ENCODE measurements at regions not wholly inside any gene's neighbourhood (a gene's known extent, or its start where the extent isn't known, plus 50 kb on each side); places are given as distances from the start of the nearest gene placed in this dataset.

DNA sequence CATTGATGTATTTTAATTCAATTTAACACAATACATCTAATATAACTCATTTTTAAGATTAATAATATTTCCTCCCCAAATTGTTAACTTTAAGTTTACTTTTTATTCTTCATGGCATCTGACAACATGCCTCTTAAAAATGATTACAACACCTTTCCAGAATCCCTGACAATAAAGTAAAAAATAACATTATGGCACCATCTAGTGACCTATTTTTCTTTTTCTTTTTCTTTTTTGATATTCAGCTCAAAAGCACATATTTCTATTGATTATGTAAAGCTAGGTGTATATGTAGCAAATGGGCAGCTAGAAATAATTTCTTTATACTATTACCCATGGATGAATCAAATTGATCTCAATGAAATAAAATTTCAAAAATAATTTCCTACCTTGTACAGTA is 834.3 kb upstream of the CDH8 start:
- H3K9ac ChIP-seq (ENCODE audit: low read length) = no peak overlapping the region
- H3K27ac ChIP-seq (ENCODE audit: low read length) = no peak overlapping the region
- no peak overlapping the region for H3K4me3 ChIP-seq (ENCODE audit: low read length)
- H3K4me1 ChIP-seq (ENCODE audit: control insufficient read depth, low read depth, low read length) = no peaks in the 10 kb centered on the region
- H3K9me3 ChIP-seq (ENCODE audit: control insufficient read depth, low read depth, low read length) = no peaks in the 10 kb centered on the region
- no peaks in the 10 kb centered on the region for H3K36me3 ChIP-seq (ENCODE audit: control insufficient read depth, low read depth, low read length)
- H3K27me3 ChIP-seq (ENCODE audit: control insufficient read depth, insufficient read depth, low read length) = no peaks in the 10 kb centered on the region

DNA sequence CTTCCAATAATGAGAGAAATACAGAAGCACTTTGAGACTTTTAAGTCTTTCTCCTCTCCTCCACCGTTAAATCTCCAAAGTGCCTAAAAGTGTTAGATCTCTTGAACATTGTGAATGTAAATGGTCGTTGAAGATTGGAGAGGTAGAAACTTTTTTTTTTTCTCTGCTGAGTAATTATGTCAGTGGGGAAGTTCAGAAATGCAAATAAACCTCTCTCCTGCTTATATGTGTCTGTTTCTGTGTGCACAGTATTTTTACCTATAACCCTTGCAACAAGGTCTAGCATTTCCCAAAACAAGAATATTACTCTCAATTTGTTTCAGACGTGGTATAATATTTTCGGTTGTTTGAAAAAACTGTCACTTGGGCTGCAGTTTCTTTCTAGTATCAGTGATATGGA is 833.6 kb upstream of the CDH8 start:
- Histone ChIP-seq H3K9ac (ENCODE audit: low read length) (no peak overlapping the region), H3K27ac (ENCODE audit: low read length) (no peak overlapping the region), H3K27me3 (ENCODE audit: control insufficient read depth, insufficient read depth, low read length) (no peaks in the 10 kb centered on the region), H3K4me1 (ENCODE audit: control insufficient read depth, low read depth, low read length) (no peaks in the 10 kb centered on the region), H3K4me3 (ENCODE audit: low read length) (no peak overlapping the region), H3K9me3 (ENCODE audit: control insufficient read depth, low read depth, low read length) (no peaks in the 10 kb centered on the region), H3K36me3 (ENCODE audit: control insufficient read depth, low read depth, low read length) (no peaks in the 10 kb centered on the region)

DNA sequence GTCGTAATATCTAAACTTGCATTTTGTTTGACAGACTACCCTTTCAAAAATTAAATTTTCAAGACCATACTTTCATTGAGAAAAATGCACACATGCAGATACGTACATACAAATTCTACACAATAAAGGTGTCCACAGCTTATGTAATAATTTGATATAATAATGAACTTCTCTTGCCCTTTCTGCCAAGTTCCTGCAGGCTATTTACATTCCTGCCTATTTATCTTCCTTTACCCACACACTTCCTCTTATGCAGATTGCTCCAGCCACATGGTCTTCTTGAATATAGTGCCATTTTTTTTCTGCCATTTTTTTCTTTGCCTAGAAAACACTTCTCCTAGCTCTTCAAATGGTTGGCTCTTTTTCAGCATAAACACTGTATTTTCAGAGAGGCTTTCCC is 826.9 kb upstream of the CDH8 start:
- Histone ChIP-seq H3K9me3 (ENCODE audit: control insufficient read depth, low read depth, low read length) (no peaks in the 10 kb centered on the region), H3K27me3 (ENCODE audit: control insufficient read depth, insufficient read depth, low read length) (no peaks in the 10 kb centered on the region), H3K4me3 (ENCODE audit: low read length) (no peak overlapping the region), H3K36me3 (ENCODE audit: control insufficient read depth, low read depth, low read length) (no peaks in the 10 kb centered on the region), H3K9ac (ENCODE audit: low read length) (no peak overlapping the region), H3K4me1 (ENCODE audit: control insufficient read depth, low read depth, low read length) (no peaks in the 10 kb centered on the region), H3K27ac (ENCODE audit: low read length) (no peak overlapping the region)

DNA sequence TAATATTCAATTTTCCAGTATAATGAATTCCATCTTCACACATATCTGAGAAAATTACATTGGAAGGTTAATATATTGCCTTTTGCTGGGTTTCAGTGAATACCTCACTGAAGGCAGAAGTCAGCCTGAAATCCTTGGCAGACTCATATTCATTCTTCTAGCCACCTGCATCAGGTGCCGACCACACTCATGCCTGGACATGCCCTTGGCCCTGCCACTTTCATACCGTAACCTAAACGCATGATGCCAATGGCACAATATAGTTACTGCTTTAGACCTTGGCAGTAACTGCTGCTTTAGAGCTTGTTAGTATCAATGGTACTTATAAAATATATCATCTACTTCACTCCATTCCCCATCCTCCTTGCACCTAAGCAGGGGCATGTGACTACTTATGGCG is 817.6 kb upstream of the CDH8 start:
- H3K9ac ChIP-seq (ENCODE audit: low read length) = no peak overlapping the region
- no peaks in the 10 kb centered on the region for H3K36me3 ChIP-seq (ENCODE audit: control insufficient read depth, low read depth, low read length)
- no peaks in the 10 kb centered on the region for H3K9me3 ChIP-seq (ENCODE audit: control insufficient read depth, low read depth, low read length)

DNA sequence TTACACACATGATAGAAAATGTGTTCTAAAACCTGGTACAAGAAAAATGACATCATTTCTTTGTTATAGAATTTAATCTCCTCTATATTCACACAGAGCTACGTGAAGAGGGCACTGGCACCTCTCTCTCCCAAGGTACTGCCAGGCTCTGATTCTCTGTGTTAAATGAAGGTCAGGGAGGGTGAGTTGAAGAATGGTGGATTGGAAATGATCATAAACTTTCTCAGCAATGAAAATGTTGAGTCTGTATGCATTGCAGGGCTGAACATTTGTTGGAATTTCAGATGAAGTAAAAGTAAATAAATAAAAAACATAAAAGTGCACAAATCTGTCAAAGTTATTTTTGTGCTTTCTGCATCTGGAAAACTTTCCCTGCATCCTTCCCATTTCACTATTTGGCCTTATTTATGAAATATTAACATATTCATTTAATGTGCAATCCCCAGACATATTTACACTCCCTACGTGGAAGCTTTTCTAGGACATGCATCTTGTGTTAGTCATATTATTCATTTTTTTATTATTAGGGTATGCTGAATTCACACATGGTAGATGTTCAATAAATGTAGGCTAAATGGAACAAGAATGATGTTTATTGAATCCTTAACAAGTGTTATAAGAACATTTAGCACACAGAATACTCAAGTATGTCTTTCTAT is 810.3 kb upstream of the CDH8 start:
- Histone ChIP-seq H3K27ac (ENCODE audit: low read length) (no peak overlapping the region), H3K36me3 (ENCODE audit: control insufficient read depth, low read depth, low read length) (no peaks in the 10 kb centered on the region), H3K4me1 (ENCODE audit: control insufficient read depth, low read depth, low read length) (no peaks in the 10 kb centered on the region), H3K9ac (ENCODE audit: low read length) (no peak overlapping the region), H3K4me3 (ENCODE audit: low read length) (no peak overlapping the region), H3K27me3 (ENCODE audit: control insufficient read depth, insufficient read depth, low read length) (no peaks in the 10 kb centered on the region), H3K9me3 (ENCODE audit: control insufficient read depth, low read depth, low read length) (no peaks in the 10 kb centered on the region)

More for the DNA sequence above, 817.6 kb upstream of the CDH8 start:
- Histone ChIP-seq H3K27me3 (ENCODE audit: control insufficient read depth, insufficient read depth, low read length) (no peaks in the 10 kb centered on the region), H3K27ac (ENCODE audit: low read length) (no peak overlapping the region), H3K4me3 (ENCODE audit: low read length) (no peak overlapping the region), H3K4me1 (ENCODE audit: control insufficient read depth, low read depth, low read length) (no peaks in the 10 kb centered on the region)

DNA sequence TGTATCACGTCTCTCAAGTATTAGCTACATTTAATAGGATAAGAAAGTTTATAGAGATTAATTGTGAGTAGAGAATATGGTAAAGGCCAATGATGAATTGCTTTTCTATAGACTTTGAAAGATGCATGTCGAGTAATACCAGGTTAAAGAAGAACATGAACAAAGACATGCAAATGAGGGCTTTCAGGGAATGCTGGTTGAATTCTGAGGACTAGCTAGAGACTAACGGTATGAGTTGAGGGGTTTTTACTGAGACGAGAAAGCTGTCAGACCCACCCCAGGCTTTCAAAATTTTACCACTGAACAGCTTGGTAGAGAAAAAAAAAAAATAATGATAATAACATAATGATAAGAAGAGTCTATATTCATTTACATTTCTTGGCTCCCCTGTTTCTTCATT is 796.0 kb upstream of the CDH8 start:
- Histone ChIP-seq H3K9ac (ENCODE audit: low read length) (no peak overlapping the region), H3K27me3 (ENCODE audit: control insufficient read depth, insufficient read depth, low read length) (no peaks in the 10 kb centered on the region), H3K9me3 (ENCODE audit: control insufficient read depth, low read depth, low read length) (no peaks in the 10 kb centered on the region), H3K4me3 (ENCODE audit: low read length) (no peak overlapping the region), H3K4me1 (ENCODE audit: control insufficient read depth, low read depth, low read length) (peaks cover 9% of the 10 kb centered on the region), H3K27ac (ENCODE audit: low read length) (no peak overlapping the region), H3K36me3 (ENCODE audit: control insufficient read depth, low read depth, low read length) (no peaks in the 10 kb centered on the region)

DNA sequence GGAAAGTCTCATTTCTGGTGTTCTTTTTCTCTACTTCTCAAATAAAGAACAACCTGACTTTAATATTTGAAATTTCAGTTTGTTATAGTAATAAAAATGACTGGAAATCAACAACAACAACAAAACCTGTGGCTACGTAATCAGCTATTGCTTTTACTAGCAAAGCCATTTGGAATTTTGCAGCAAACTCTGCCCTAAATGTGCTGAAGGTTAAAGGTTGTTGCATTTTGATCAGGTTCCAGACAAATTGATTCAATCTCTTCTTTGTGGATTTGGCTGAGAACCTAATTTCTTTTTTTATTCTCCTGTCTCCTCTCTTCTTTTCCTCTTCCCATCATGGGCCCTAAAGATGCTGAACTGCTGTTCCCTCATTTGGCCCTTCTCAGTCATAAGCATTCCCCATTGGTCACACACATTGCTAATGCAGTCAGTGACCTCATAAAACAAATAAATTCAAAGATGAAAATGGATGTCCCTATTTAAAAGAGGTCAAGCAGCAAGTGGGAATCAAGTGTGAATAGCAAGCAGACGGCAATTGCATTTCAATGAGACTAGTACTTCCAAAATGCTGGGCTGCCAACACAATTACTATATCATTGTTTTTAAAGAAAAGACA is 795.1 kb upstream of the CDH8 start:
- Histone ChIP-seq H3K4me3 (ENCODE audit: low read length) (no peak overlapping the region), H3K36me3 (ENCODE audit: control insufficient read depth, low read depth, low read length) (no peaks in the 10 kb centered on the region), H3K9me3 (ENCODE audit: control insufficient read depth, low read depth, low read length) (no peaks in the 10 kb centered on the region), H3K4me1 (ENCODE audit: control insufficient read depth, low read depth, low read length) (peaks cover 9% of the 10 kb centered on the region), H3K9ac (ENCODE audit: low read length) (no peak overlapping the region), H3K27ac (ENCODE audit: low read length) (no peak overlapping the region), H3K27me3 (ENCODE audit: control insufficient read depth, insufficient read depth, low read length) (no peaks in the 10 kb centered on the region)

DNA sequence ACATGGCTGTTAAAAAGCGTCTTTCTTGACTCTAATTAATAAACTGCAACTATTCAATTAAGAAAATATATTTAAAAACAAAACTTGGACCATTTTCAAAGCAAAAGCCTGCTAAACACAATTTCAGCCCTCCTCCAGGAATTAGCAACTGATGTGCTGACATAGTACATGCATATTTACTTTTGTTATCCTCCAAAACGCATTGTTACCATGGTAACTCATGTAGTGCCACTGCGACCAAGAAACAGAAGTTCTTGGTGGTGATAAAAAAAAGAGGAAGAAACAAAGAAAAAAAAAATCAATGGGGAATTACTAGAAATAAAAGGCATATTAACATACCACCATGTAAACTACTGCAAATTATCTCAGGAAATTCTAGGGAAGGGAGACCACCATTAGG is 793.4 kb upstream of the CDH8 start:
- H3K9me3 ChIP-seq (ENCODE audit: control insufficient read depth, low read depth, low read length) = no peaks in the 10 kb centered on the region
- peak overlapping the region; percentile 2 for H3K9ac ChIP-seq (ENCODE audit: low read length)
- peaks cover 9% of the 10 kb centered on the region for H3K4me1 ChIP-seq (ENCODE audit: control insufficient read depth, low read depth, low read length)
- no peak overlapping the region for H3K27ac ChIP-seq (ENCODE audit: low read length)
- H3K4me3 ChIP-seq (ENCODE audit: low read length) = no peak overlapping the region
- H3K36me3 ChIP-seq (ENCODE audit: control insufficient read depth, low read depth, low read length) = no peaks in the 10 kb centered on the region
- H3K27me3 ChIP-seq (ENCODE audit: control insufficient read depth, insufficient read depth, low read length) = no peaks in the 10 kb centered on the region

DNA sequence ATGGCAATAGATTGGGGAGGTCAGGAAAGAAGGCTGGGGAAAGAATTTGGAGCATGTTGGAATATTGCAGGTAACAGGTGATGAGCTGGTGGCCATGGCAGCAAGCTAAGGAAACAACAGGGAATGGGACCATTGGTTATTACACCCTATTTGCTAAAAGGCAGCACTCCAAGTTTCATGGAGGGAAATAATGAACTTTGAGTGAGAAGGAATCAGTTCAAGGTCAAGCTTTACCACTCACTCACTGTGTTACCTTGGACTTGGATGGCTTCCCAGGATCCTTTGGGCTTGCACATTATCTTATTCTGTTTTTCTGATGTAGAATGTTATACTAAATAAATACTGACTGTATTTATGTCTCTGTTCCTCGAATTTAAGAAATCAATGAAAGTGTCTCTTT is 792.8 kb upstream of the CDH8 start:
- Histone ChIP-seq H3K27me3 (ENCODE audit: control insufficient read depth, insufficient read depth, low read length) (no peaks in the 10 kb centered on the region), H3K4me1 (ENCODE audit: control insufficient read depth, low read depth, low read length) (peaks cover 9% of the 10 kb centered on the region), H3K9me3 (ENCODE audit: control insufficient read depth, low read depth, low read length) (no peaks in the 10 kb centered on the region), H3K27ac (ENCODE audit: low read length) (no peak overlapping the region), H3K4me3 (ENCODE audit: low read length) (no peak overlapping the region), H3K9ac (ENCODE audit: low read length) (no peak overlapping the region), H3K36me3 (ENCODE audit: control insufficient read depth, low read depth, low read length) (no peaks in the 10 kb centered on the region)

DNA sequence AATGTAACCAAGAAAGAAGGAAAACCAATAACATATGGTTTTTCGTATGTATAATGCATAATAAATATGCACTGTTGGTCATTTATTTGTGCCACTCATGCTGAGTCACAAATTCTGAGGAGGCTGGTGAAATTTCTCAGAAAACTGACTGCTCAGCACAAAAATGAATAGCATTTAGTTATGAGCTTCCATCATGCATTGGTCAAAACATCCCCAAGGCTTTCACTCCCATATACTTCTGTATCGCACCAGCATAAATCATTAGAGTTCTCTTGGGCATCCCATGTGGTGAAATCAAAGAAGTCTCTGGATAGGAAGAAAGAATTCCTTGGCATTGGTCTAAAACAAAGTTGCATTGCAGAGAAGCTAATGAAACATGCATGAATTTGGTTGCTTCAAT is 785.6 kb upstream of the CDH8 start:
- Histone ChIP-seq H3K36me3 (ENCODE audit: control insufficient read depth, low read depth, low read length) (no peaks in the 10 kb centered on the region), H3K4me3 (ENCODE audit: low read length) (no peak overlapping the region), H3K27ac (ENCODE audit: low read length) (no peak overlapping the region), H3K27me3 (ENCODE audit: control insufficient read depth, insufficient read depth, low read length) (no peaks in the 10 kb centered on the region), H3K9ac (ENCODE audit: low read length) (no peak overlapping the region), H3K9me3 (ENCODE audit: control insufficient read depth, low read depth, low read length) (no peaks in the 10 kb centered on the region), H3K4me1 (ENCODE audit: control insufficient read depth, low read depth, low read length) (no peaks in the 10 kb centered on the region)

DNA sequence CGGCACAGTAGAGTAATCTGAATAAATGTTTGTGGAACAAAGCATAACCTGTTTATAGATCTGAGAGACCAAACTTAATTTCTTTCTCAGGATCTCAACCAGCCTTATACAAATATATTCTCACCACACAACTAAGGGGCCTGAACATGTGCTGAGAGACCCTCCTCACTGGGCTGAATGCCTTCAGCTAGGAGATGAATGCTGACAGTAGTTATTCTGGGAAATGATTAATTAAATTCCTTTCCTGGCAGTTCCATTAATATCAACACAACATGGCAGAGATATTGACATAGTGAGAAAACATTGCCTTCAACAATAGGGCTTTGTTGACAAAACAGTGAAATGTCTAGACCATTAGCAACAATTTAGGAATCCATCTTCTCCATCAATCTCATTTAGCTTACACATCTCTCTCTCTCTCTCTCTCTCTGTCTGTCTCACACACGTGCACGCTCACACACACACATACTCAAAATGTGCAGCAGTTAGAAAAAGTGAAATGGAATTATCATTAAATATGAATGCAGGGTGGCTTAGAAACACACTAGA is 780.8 kb upstream of the CDH8 start:
- H3K27me3 ChIP-seq (ENCODE audit: control insufficient read depth, insufficient read depth, low read length) = no peaks in the 10 kb centered on the region
- no peak overlapping the region for H3K9ac ChIP-seq (ENCODE audit: low read length)
- H3K36me3 ChIP-seq (ENCODE audit: control insufficient read depth, low read depth, low read length) = no peaks in the 10 kb centered on the region
- no peaks in the 10 kb centered on the region for H3K9me3 ChIP-seq (ENCODE audit: control insufficient read depth, low read depth, low read length)
- no peaks in the 10 kb centered on the region for H3K4me1 ChIP-seq (ENCODE audit: control insufficient read depth, low read depth, low read length)
- H3K27ac ChIP-seq (ENCODE audit: low read length) = no peak overlapping the region
- no peak overlapping the region for H3K4me3 ChIP-seq (ENCODE audit: low read length)

DNA sequence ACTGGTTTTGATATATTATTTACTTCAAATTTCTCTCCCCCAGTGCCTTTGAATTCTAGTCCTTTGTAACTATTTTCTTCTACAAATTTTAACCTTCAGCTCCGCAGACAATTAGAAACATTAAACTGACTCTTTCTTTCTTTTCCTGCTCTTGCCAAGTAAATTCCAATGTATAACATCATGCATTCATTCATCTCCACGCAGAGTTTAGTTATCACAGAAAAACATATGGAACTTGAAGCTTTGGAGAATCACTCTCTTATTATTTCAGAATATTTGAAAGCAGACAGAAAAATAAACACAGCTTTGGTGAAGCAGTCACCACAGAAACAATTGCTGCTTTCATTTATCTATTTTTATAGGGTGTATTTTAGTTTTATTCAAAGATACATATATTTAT is 778.7 kb upstream of the CDH8 start:
- no peaks in the 10 kb centered on the region for H3K9me3 ChIP-seq (ENCODE audit: control insufficient read depth, low read depth, low read length)
- no peaks in the 10 kb centered on the region for H3K4me1 ChIP-seq (ENCODE audit: control insufficient read depth, low read depth, low read length)
- H3K9ac ChIP-seq (ENCODE audit: low read length) = no peak overlapping the region
- no peaks in the 10 kb centered on the region for H3K27me3 ChIP-seq (ENCODE audit: control insufficient read depth, insufficient read depth, low read length)
- no peak overlapping the region for H3K27ac ChIP-seq (ENCODE audit: low read length)
- H3K36me3 ChIP-seq (ENCODE audit: control insufficient read depth, low read depth, low read length) = no peaks in the 10 kb centered on the region
- no peak overlapping the region for H3K4me3 ChIP-seq (ENCODE audit: low read length)
